ENCODE measurements at regions not wholly inside any gene's neighbourhood (a gene's known extent, or its start where the extent isn't known, plus 50 kb on each side); places are given as distances from the start of the nearest gene placed in this dataset.
A peak's percentile ranks its signal among the peaks of the same experiment; 100 is the strongest.
"Not testable (repeated sequence)": the region's sequence is repeated elsewhere in the genome, so short reads cannot be mapped to it uniquely, and the experiment has no call there.

DNA sequence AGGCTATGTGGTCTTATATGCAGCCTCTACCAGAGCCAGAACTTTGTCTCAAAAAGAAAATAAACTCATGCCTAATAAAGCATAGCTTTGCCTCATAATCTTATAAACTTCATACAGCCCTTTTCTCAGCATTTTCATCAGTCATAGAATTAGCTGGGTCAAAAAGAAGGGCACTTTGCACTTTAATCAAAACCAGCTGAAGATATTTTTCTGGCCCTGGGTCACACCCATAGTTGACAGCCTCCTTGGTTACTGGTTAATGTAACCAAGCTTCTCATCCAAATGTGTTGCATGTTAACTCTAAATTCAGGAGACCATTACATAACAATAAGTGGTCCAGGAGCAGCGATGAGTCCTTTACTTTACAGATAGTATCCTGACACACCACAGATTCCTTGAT is 558.2 kb downstream of the FLRT2 start:
- no peak for DNase-seq

DNA sequence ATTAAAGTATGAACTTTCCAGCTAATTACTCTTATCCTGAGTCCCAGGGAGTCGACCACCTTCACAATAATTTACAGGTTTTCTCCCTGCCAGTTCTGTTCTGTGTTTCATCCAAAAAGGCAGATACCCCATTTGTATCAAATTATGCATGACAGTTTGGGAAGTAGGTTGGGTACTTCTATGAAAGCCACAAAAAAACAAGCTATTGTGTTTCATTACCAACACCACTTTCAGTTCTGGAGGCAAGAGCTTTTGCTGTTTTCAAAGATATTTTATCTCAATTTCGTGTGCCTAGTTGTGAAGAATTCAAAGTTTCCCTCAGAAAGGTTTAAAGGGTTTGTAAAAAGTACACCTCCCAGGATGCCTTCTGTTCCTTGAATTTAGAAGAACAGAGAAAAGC is 557.4 kb downstream of the FLRT2 start:
- no peak for DNase-seq

DNA sequence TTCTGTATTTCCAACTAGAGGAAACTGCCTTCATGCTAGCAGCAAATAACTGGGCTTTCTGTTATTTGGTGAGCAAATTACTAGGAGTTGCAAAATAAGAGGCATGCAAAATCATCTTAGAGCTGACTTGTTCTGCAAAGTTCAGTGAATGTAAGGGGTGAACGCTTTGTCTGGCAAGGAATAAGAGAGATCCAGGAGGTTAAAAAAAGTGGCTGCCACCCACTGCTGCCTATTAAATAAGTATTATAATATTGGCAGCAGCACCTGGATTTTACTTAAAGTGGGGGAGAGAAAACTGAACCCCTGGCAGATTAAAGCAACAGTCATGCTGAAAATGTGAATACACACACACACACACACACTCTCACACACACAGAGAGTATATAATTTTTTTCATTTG is 557.0 kb downstream of the FLRT2 start:
- DNase-seq, result no peak

DNA sequence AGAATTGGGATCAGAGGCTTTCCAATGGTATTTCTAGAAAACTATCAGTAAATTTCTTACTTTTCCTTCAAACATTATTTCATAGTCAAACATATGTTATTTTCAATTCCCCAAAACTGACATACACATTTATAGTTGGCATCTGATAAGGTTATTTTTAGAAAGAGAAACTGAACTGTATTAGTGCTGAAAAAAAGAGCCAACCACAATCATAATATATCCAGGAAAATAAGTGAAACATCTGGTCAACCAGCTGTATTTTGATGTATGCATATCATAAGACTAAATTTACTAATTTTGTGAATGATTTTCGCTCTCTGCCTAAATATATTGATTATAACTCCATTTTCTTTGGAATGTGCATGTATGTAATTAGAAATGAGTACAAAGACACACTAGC is 554.2 kb downstream of the FLRT2 start:
- no peak for DNase-seq

DNA sequence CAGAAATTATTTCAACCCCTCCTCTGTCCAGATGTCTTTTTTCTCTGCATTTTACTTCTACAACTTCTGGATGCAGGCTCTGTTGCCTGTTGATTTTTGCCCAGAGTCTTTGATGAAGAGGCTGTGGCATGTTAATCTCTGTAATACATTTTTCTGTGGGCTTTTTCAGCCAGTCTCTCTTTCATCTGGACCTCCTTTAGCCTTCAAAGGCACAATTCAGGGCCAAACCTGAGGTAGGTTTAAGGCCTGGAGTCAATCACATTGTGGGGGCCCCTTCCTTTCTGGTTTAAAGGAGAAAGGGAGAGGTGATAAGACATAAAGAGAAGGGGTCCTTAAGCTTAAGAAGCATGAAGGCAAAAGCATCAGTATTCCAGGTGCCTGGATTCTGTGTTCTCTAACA is 553.7 kb downstream of the FLRT2 start:
- DNase-seq, result no peak

DNA sequence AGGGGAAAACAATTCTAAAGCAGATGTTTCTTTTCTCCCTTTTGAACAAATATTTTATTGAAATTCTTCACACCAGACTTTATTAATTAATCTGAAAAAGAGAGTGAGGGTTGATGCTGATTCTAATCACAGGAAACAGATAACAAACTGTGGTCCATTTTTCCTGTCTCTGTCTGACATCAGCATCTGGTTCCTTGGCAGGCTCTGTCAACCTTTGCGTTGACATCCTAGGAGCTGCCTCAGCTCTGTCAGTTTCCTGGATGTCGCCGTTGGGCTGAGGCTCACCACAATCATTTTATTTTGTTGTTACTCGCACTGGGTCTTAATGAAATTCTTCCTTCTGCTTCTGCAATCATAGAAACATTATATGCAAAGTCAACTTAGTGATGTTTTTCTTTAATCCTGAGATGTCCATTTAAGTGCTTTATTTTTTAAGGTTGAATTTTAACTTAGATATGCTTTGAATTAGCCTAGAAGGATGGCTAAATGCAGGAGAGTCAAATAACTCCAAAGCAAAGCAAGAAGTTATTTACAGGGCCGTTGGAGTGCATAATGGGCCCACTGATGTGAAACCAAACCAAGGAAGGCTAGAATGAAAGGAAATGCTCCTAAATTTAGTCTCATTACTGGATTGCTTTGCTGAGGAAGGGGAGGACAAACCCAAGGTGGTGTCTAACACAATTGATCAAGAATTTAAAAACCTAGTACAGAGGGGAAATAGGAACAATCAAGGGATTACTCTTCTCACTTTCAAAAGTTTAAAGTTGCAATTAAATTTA is 542.4 kb downstream of the FLRT2 start:
- DNase-seq, result no peak

DNA sequence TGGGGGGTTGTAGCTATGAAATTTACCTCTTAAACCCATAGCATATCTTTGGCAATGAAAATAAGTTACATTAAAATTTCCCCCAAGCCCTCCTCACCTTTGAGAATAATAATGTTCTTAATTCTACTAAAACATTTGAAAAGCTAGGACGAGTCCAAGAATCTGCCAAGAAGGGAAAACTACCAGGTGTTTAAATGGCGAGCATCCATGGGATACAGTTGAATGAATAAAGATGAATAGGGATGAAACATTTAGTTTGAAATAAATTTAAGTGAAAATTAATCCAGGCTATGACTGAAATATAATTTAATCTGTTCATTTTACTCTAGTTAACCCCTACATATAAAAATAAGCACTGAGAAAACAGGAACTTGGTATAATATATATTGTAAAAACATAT is 536.7 kb downstream of the FLRT2 start:
- DNase-seq, result no peak

DNA sequence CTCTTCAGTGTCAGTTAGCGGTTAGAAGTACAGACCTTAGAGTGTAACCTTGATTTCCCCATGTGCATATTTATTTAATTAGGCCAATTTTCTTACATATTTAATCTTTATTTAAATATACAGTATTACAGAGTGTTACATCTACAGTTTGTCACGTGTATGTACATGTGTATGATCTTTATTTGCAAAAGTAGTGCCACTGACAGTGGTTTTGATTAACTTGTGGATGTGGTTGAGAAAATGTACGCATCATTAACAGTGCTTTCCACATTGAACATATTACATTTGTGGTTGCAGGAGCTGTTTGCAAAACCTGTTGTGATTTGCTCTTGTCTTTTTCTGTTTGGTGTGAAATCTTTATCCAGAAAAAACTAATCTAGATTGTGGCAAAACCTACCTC is 535.5 kb downstream of the FLRT2 start:
- no peak for DNase-seq

DNA sequence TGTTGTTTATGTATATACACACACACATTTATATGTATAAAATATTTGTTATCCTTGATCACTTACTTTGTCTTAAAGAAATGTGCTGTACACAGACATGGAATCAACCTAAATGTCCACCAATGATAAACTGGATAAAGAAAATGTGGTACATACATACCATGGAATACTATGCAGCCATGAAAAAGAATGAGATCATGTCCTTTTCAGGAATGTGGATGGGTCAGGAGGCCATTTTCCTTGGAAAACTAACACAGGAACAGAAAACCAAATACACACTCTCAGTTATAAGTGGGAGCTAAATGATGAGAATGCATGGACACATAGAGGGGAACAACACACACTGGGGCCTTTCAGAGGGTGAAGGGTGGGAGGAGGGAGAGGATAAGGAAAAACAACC is 534.7 kb downstream of the FLRT2 start:
- not testable (repeated sequence) for DNase-seq

DNA sequence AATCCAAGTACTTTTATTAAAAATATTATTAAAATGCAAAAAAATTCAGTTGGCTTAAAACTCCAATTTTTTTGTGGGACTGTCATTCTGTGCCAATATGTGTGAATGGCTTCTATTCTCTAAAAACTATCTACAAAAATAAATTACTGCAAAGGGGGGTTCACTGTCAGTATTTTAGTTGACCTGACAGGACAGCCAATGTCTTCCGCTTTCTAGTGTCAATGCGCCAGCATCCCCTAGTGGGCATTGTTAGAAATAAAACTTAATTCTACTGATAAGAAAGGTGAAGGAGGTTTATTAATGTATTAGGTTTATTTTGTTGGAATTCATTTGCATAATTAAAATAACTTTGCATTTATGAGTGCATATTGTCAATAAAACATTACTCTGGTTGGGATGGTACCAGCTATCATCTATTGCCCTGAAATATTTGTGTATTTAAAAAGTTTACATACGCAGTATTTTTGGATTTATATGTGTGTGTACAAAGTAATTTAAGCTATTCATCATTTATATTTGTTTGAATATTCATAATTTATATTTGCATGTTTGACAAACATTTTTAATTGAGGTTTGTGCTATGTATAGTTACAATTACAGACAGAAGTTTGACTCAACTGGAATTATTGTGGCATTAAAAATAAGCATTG is 527.2 kb downstream of the FLRT2 start:
- no peak for DNase-seq

DNA sequence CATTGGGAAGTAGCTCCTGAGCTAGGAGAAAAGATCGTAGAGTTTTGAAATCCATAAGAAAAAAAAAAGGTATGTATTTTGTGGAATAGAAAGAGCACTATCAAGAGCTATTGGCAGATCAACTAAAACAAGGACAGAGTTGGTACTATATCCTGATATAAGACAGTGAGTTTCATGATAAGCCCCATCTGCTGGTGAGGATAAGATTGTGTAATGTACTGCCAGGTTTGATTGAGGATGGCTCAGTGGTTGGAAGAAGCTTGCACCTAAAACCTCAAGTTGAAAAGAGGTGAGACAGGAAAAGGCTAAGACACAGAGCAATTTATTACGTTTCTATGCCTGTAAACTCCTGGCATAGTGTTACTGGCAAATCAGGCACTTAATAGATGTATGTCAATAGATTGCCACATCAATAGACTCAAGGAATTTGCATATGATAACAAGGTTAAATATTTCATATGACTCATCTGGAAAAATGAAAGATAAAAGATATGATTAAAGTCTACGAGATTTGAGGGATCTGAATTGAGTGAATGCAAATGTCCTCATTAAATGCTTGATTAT is 525.6 kb downstream of the FLRT2 start:
- DNase-seq, result no peak

DNA sequence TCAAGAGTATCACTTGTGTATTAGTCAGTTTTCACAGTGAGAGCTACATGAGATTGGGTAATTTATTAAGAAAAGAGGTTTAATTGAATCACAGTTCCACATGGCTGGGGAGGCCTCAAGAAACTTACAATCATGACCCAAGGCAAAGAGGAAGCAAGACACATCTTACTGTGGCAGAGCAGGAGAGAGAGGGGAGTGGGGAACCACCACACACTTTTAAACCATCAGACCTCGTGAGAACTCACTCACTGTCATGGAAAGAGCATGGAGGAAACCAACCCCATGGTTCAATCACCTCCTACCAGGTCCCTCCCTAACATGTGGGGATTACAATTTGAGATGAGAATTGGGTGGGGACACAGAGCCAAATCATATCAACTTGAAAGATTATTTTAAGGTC is 522.9 kb downstream of the FLRT2 start:
- no peak for DNase-seq

DNA sequence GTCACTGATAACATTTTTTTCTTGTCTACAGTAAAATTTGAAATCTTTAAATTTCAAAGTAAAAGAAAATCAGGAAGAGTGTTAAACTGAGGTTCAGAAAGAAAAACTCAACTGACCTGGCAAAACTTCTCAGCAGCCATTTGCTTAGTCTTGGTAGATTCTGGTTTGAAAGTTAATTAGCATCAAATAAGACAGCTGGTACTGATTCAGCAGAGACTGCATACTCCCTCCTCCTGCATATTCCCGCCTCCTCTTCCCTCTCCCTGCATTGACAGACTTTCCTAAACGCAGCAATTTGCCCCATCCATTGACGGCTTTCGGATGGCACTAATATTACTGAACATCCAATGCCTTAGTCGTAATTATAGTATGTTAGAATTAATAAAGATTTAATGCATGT is 520.8 kb downstream of the FLRT2 start:
- no peak for DNase-seq

DNA sequence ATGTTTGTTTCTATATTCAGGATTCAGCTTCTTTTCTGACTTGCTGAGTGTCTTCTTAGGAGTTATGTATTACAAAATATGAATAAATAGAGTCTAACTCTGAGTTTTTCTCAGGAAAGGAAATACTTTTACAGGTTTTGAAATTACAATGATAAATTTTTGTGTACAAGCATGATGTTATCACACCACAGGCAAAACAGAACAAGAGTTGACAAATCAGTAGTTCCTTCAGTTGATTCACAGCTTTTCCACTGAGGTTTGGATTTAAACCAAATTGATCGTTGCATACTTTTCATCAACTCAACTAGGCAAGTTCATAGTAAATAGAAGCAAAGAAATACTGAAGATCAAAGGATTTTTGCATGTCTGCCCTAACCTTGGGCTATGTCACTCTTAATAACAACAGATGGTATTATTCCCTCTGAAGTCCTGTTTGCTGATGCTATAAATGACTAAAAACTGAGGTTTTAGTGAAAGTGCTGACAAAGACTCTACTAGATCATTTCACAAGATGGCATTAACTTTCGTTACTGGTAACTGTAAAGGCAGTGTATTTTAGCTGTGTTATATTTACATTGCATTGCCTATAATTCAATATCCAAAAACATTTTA is 520.2 kb downstream of the FLRT2 start:
- no peak for DNase-seq

DNA sequence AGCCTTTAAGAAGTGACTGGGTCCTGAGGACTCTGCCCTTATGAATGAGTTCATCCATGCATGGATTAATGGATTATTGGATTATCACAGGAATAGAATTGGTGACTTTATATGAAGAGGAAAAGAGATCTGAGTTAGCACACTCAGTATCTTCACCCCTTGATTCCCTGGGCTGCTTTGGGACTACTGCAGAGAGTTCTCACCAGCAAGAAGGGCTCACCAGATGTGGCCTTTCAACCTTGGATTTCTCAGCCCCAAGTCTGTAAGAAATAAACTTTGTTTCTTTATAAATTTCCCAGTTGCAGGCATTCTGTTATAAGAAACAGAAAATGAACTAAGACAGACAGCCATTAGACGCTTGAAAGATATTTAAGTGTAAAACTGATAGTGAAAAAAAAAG is 509.2 kb downstream of the FLRT2 start:
- DNase-seq, result no peak

DNA sequence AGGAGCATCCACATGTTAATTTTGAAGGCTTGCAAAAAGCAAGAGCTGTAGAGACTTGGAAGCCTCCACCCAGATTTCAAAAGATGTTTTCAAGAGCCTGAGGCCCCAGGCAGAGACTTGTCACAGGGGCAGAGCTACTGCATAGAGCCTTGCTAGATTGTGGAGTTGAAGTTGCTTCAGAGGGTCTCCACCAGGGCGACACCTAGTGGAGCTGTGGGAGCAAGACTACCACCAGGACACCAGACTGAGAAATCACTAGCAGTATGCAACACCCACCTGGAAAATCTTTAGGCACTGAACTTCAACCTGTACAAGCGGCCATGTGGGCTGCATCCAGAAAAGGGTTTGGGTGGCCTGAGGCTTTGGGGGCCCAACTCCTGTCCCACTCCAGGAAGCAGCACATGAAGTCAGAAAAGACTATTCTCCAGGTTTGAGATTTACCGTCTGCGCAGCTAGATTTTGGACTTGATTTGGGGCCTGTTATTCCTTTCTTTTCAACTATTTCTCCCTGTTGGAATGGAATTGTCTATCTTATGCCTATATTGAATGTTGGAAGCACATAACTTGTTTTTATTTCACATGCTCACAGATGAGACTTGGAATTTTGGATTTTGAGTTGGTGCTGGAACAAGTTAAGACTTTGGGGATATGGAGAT is 508.6 kb downstream of the FLRT2 start:
- no peak for DNase-seq

DNA sequence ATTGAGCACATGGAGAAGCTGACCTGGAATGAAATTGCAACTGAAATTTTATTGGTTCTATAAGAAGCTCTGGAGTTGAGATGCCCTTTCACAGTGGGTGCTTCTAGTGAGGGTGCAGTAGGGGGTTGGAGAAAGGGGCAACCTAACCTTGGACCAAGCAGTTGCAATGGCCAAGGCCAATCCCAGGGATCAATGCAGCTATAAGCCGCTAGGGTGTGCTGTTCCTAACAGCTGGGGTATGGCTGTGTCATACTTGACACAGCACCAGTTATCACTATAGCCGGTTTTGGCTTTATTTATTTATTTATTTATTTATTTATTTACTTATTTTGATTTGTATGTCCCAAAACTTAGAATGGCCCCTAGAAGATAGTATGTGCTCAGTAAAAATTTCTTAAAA is 505.9 kb downstream of the FLRT2 start:
- no peak for DNase-seq

DNA sequence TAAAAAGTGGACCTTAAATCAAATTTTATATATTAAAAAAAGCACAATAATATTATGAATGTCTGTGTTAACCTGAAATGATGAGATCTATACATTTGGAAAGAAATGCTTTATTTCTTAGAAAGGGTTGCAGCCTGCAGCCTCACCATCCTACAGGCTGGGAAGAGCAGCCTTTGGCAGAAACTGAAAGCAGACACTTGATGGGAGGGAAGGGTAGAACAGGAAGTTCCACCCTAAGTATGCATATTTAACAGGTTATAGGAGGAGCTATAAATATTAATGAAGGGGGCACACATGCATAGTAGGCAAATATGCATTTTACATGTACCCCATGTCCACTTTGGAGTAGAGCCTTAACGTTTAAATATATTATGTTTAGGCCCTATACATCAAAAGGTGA is 498.0 kb downstream of the FLRT2 start:
- no peak for DNase-seq

DNA sequence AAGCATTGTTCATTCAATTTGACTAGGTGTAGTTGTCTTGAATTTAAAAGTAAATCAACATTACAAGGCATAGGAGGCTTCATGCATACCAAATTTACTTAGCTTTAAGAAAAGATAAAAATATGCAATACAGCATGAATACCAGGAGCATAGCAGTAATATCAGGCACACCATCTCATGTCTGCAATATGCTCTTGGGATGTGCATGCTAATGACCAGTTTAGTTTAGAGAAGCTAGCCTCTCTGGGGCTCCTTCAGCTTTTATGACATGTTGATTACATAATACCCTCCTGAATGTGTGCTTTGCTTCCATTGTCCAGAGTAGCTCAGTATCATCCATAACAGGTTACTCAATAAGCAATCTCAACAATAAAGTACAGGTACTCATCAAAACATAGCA is 497.2 kb downstream of the FLRT2 start:
- no peak for DNase-seq

DNA sequence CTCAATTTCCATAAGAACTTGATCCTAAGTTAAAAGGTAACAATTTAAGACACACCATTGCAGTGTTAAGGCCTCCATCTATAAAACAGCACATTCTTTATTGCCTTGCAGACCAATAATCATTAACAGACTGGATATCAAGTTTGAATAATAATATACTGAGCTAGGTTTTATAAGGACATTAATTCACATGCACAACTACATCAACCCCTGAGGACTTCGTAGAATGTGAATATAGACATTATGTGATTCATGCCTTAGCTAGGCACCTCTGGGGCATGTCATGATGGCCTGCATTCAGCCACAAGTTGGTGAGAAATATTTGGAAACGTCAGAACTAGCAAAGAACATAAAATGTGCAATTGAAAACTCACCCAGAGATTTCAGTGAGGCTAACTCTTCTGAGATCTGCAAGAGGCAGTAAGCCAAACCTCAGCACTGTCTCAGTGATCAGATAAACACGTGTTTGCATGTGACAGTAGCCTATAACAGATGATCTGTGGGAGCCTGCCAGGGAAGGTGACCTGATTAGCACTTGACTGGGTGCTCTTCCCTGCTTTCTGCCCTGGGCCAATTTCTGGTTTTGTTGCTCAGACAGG is 492.2 kb downstream of the FLRT2 start:
- DNase-seq, result no peak

DNA sequence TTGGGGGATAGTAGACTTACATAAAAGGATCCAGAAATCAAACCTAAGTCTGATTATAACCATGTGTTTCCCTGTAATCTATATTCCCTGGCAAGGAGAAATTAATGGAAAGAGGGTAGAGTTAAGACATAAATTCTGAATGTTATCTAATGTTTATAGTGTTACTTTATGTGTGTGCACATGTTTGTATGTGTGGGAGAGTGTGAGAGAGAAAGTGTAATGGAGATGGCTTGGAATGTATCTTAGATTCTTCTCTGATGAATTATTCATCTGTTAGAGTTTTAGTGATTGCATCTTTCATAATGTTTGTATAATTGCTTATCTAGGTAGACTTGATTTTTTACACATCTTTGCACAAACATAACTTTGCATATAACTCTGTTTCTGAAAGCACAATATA is 490.9 kb downstream of the FLRT2 start:
- DNase-seq, result no peak

DNA sequence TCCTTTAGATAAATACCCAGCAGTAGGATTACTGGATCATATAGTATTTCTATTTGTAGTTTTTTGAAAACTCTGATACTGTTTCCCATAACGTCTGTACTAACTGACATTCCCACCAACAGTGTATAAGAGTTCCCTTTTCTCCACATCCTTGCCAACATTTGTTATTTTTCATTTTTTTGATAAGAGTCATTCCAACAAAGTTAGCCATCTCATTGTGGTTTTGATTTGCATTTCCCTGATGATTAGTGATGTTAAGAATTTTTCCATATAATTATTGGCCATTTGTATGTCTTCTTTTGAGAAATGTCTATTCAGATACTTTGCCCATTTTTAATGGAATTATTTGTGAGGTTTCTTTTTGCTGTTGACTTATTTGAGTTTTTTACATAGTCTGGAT is 486.0 kb downstream of the FLRT2 start:
- peak; percentile 9 for DNase-seq

DNA sequence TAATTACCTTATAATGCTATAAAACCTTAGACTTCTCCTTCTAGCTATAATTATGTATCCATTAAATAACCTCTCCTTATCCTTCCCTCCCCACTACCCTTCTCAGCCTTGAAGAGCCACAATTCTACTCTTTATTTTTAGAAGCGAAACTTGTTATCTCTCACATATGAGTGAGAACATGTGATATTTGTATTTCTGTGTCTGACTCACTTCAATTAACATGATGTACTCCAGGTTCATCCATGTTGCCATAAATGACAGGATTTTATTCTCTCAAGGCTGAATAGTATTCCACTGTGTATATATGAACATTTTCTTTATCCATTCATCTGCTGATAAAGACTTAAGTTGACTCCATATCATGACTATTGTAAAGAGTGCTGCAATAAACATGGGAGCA is 485.6 kb downstream of the FLRT2 start:
- DNase-seq, result no peak
